Endothelial cell of umbilical vein (primary cell): ENCODE measurements at regions not wholly inside any gene's neighbourhood (a gene's known extent, or its start where the extent isn't known, plus 50 kb on each side); places are given as distances from the start of the nearest gene placed in this dataset.

Source experiments
- BruUV-seq: library from RNA; stranded (reverse); fragments of 400-500 nt; replicated peaks from 2 replicates; lab custom pipeline; 2021; lab: Mats Ljungman, UMichigan
- CTCF ChIA-PET: fragments of 300-600, 350-600 bp; sonication (Branson Sonifier 250); formaldehyde crosslinking; loops from one replicate; lab custom pipeline; 2021; ENCODE audit warnings: antibody characterized with exemption, inconsistent platforms; lab: Charles Lee
- POLR2A ChIA-PET: fragments of 300-600, 350-600 bp; sonication (Branson Sonifier 250); formaldehyde crosslinking; loops from one replicate; lab custom pipeline; 2021; ENCODE audit warnings: antibody characterized with exemption, inconsistent platforms; lab: Charles Lee
- DNase-seq: peaks from one replicate; pipeline ENCODE4 v3.0.0-alpha.2; 2011; ENCODE audit warnings: low read depth, low spot score
- FAIRE-seq: peaks from 2 replicates; lab custom pipeline; 2011; peaks lifted over from hg19 to GRCh38; lab: Jason Lieb, UNC
- H2AFZ ChIP-seq: 2 replicates; pipeline ENCODE4 v1.6.0; 2012; ENCODE audit warnings: low read depth, low read length, control low read depth, inconsistent platforms
- H3K27ac ChIP-seq: 2 replicates; pipeline ENCODE4 v1.5.1; 2011; ENCODE audit warnings: low read depth, mild to moderate bottlenecking, control low read depth, low read length, moderate library complexity; ENCODE audit not compliant: insufficient read depth
- H3K27me3 ChIP-seq, 2 experiments: 2 replicates each; pipeline versions ENCODE4 v1.6.0 to v1.6.1; 2011; ENCODE audit warnings: low read length in 2 of 2, mixed read lengths in 1 of 2; ENCODE audit not compliant: control insufficient read depth in 2 of 2, insufficient read depth in 2 of 2
- H3K36me3 ChIP-seq, 2 experiments: 2 replicates in 1 of 2; 3 replicates in 1 of 2; pipeline ENCODE4 v1.5.1; 2011; ENCODE audit warnings: low read length in 2 of 2, mild to moderate bottlenecking in 1 of 2, moderate library complexity in 1 of 2; ENCODE audit not compliant: control insufficient read depth in 2 of 2, insufficient read depth in 2 of 2; ENCODE audit errors: extremely low read depth in 1 of 2
- H3K4me1 ChIP-seq: 3 replicates; pipeline ENCODE4 v1.5.1; 2011; ENCODE audit warnings: mild to moderate bottlenecking, low read length; ENCODE audit not compliant: control insufficient read depth, insufficient read depth; ENCODE audit errors: extremely low read depth
- H3K4me2 ChIP-seq: 2 replicates; pipeline ENCODE4 v1.6.1; 2011; ENCODE audit warnings: low read length, control low read depth, mixed read lengths; ENCODE audit not compliant: insufficient read depth
- H3K4me3 ChIP-seq, 3 experiments: fragments of 200-600 bp in 1 of 3; sonication (generic), shearing (Covaris generic) in 1 of 3; replicated peaks in 1 of 3; 2 replicates each; pipeline ENCODE4 v1.5.1; 2011 to 2016; ENCODE audit warnings: control low read depth in 3 of 3, low read length in 3 of 3, mild to moderate bottlenecking in 2 of 3, inconsistent platforms in 1 of 3, low read depth in 1 of 3, moderate library complexity in 1 of 3; ENCODE audit not compliant: insufficient read depth in 1 of 3
- H3K79me2 ChIP-seq: 2 replicates; pipeline ENCODE4 v1.6.0; 2012; ENCODE audit warnings: low read length, inconsistent platforms; ENCODE audit not compliant: control insufficient read depth, insufficient read depth
- H3K9ac ChIP-seq: replicated peaks from 2 replicates; pipeline ENCODE3; 2011; ENCODE audit warnings: low read length, control low read depth; ENCODE audit not compliant: insufficient read depth; ENCODE audit errors: extremely low read depth
- H3K9me1 ChIP-seq: replicated peaks from 3 replicates; pipeline ENCODE4 v1.6.0; 2011; ENCODE audit warnings: mild to moderate bottlenecking, low read length; ENCODE audit not compliant: control insufficient read depth, insufficient read depth; ENCODE audit errors: extremely low read depth
- H3K9me3 ChIP-seq: replicated peaks from 2 replicates; pipeline ENCODE4 v1.5.1; 2012; ENCODE audit warnings: low read length, inconsistent platforms; ENCODE audit not compliant: control insufficient read depth, insufficient read depth
- H4K20me1 ChIP-seq: replicated peaks from 2 replicates; pipeline ENCODE3; 2011; ENCODE audit warnings: mild to moderate bottlenecking, low read length; ENCODE audit not compliant: control insufficient read depth, insufficient read depth; ENCODE audit errors: extremely low read depth
- CTCF ChIP-seq, 2 donors: IDR thresholded peaks; 1 replicate in 1 of 2; 2 replicates in 1 of 2; pipeline ENCODE4 v1.5.1; 2011; ENCODE audit warnings: low read length in 2 of 2, mild to moderate bottlenecking in 2 of 2, moderate library complexity in 2 of 2, control low read depth in 1 of 2, inconsistent platforms in 1 of 2, low read depth in 1 of 2; ENCODE audit not compliant: insufficient read depth in 1 of 2; ENCODE audit errors: extremely low read depth in 1 of 2
- FOS ChIP-seq: IDR thresholded peaks from 2 replicates; pipeline ENCODE4 v1.6.1; 2011; ENCODE audit warnings: mild to moderate bottlenecking, low read length, moderate library complexity, borderline replicate concordance; ENCODE audit not compliant: insufficient read depth
- GATA2 ChIP-seq: IDR thresholded peaks from 2 replicates; pipeline ENCODE4 v1.7.0; 2011; ENCODE audit warnings: low read depth, mild to moderate bottlenecking, moderate library complexity, mixed read lengths, low read length; ENCODE audit not compliant: insufficient read length, insufficient read depth
- JUN ChIP-seq: IDR thresholded peaks from 2 replicates; pipeline ENCODE4 v1.6.1; 2011; ENCODE audit warnings: borderline replicate concordance, low read depth; ENCODE audit not compliant: insufficient read length, insufficient read depth
- POLR2A ChIP-seq: IDR thresholded peaks from 2 replicates; pipeline ENCODE4 v1.6.1; 2012; ENCODE audit warnings: low read depth, mild to moderate bottlenecking, control low read depth, low read length
- POLR2AphosphoS5 ChIP-seq: IDR thresholded peaks from 2 replicates; pipeline ENCODE4 v1.6.1; 2012; ENCODE audit warnings: low read depth, mild to moderate bottlenecking, control low read depth, low read length, moderate library complexity; ENCODE audit not compliant: insufficient read depth
- dilution Hi-C: fragments of 300-500 bp; cut with MboI; formaldehyde crosslinking; loops from one replicate; pipeline ENCODE4 v1.15.0; 2019; ENCODE audit warnings: low sequenced_read_pairs; ENCODE audit not compliant: extremely low pct_ligation_motif_present
- intact Hi-C: fragments of 100-400 bp; cut with micrococcal nuclease; formaldehyde crosslinking; loops from one replicate; pipeline ENCODE4 v1.10.0; 2022
- TF ChIP-seq, protein P1 (sequence below): IDR thresholded peaks from 2 replicates; pipeline ENCODE4 v1.6.1; 2011; ENCODE audit not compliant: insufficient read depth, insufficient read length

- no TSS peak for BruUV-seq
- no peak overlapping the region for H2AFZ ChIP-seq
- ChIA-PET CTCF (no interaction called here), POLR2A (no interaction called here)
- H3K4me3 ChIP-seq, result no peak overlapping the region
- H3K4me2 ChIP-seq, result no peak overlapping the region
- H3K36me3 ChIP-seq, result no peaks in the 10 kb centered on the region
- no peaks in the 10 kb centered on the region for H4K20me1 ChIP-seq
- FAIRE-seq, result no peak
- no peaks in the 10 kb centered on the region for H3K9me1 ChIP-seq
- H3K9ac ChIP-seq, result no peak overlapping the region
- no peaks in the 10 kb centered on the region for H3K9me3 ChIP-seq
- DNase-seq, result no peak
- no peak overlapping the region for H3K27ac ChIP-seq
- H3K27me3 ChIP-seq, result no peaks in the 10 kb centered on the region
- no peaks in the 10 kb centered on the region for H3K4me1 ChIP-seq
- no peak for TF ChIP-seq JUN
- no peak for TF ChIP-seq FOS
- no peak for TF ChIP-seq POLR2AphosphoS5
- no peak for TF ChIP-seq CTCF (IDR thresholded peaks at IDR 0.05; ENCODE audit: extremely low read depth in 1 of 2, insufficient read depth in 1 of 2, low read depth in 1 of 2, low read length in 2 of 2)
- TF ChIP-seq, protein P1, sequence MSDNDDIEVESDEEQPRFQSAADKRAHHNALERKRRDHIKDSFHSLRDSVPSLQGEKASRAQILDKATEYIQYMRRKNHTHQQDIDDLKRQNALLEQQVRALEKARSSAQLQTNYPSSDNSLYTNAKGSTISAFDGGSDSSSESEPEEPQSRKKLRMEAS, result no peak
- TF ChIP-seq POLR2A, result no peak
- TF ChIP-seq GATA2, result no peak
- dilution Hi-C loops (no loop called here), intact Hi-C loops (no loop called here)
- no peaks in the 10 kb centered on the region for H3K79me2 ChIP-seq
These were observed 265.6 kb upstream of the NRXN1 start for GRCh38 chr2:51297488-51297887.
